Gastrocnemius medialis (tissue), 4 donors: ENCODE measurements at regions not wholly inside any gene's neighbourhood (a gene's known extent, or its start where the extent isn't known, plus 50 kb on each side); places are given as distances from the start of the nearest gene placed in this dataset.

Source experiments
- POLR2A ChIP-seq, 2 donors: fragments of 450-650 bp; IDR thresholded peaks; one replicate each; pipeline ENCODE4 v1.6.1; 2017; ENCODE audit warnings: antibody characterized with exemption in 2 of 2, mild to moderate bottlenecking in 2 of 2, moderate library complexity in 2 of 2
- TF ChIP-seq, protein P1 (sequence below), 5 experiments: fragments of 450-650 bp in 3 of 5; fragments of 200-600 bp in 2 of 5; sonication (generic) in 2 of 5; IDR thresholded peaks in 4 of 5; conservative IDR thresholded peaks in 1 of 5; 1 replicate in 4 of 5; 2 replicates in 1 of 5; pipeline ENCODE4 v1.5.1; 2016 to 2019; ENCODE audit warnings: antibody characterized with exemption in 5 of 5, mild to moderate bottlenecking in 3 of 5, moderate library complexity in 3 of 5

DNA sequence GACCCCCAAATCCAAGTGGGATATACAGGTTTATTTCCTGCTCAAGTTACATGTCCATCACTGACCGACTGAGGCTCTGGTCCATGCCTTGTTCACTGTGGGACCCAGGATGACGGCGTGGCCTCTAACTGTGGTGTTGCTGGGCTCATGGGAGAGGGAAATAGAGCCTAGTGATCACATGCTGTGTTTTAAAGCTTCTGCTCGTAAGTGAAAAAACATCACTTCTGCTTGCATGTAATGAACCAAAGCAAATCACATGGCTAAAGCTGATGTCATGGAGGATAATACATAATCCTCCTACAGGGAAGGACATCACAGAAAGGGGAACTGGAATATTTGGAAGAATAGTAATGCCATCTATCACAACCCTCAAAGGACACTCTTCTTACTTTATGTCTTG lies 107.6 kb downstream of the FASLG start:
- TF ChIP-seq, protein P1, sequence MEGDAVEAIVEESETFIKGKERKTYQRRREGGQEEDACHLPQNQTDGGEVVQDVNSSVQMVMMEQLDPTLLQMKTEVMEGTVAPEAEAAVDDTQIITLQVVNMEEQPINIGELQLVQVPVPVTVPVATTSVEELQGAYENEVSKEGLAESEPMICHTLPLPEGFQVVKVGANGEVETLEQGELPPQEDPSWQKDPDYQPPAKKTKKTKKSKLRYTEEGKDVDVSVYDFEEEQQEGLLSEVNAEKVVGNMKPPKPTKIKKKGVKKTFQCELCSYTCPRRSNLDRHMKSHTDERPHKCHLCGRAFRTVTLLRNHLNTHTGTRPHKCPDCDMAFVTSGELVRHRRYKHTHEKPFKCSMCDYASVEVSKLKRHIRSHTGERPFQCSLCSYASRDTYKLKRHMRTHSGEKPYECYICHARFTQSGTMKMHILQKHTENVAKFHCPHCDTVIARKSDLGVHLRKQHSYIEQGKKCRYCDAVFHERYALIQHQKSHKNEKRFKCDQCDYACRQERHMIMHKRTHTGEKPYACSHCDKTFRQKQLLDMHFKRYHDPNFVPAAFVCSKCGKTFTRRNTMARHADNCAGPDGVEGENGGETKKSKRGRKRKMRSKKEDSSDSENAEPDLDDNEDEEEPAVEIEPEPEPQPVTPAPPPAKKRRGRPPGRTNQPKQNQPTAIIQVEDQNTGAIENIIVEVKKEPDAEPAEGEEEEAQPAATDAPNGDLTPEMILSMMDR (IDR thresholded peaks at IDR 0.05 in 4 of 5, conservative IDR thresholded peaks at IDR 0.05 in 1 of 5) = no peak
- TF ChIP-seq POLR2A (IDR thresholded peaks at IDR 0.05) = no peak
